ENCODE measurements at regions not wholly inside any gene's neighbourhood (a gene's known extent, or its start where the extent isn't known, plus 50 kb on each side); places are given as distances from the start of the nearest gene placed in this dataset.

GRCh38 chr6:40037271-40037670 lies 103.0 kb upstream of the MOCS1 start:
- TF ChIP-seq CTCF (IDR thresholded peaks at IDR 0.05) (no peak), POLR2A (IDR thresholded peaks at IDR 0.05) (no peak), EP300 (IDR thresholded peaks at IDR 0.05) (no peak)
